GM12874 (cell line): ENCODE measurements at regions not wholly inside any gene's neighbourhood (a gene's known extent, or its start where the extent isn't known, plus 50 kb on each side); places are given as distances from the start of the nearest gene placed in this dataset.

Experiments used
- TF ChIP-seq, protein P1 (sequence below): IDR thresholded peaks from 2 replicates; pipeline ENCODE4 v1.5.1; 2011; ENCODE audit warnings: low read depth, mild to moderate bottlenecking, control low read depth, low read length, moderate library complexity; ENCODE audit not compliant: insufficient read depth

DNA sequence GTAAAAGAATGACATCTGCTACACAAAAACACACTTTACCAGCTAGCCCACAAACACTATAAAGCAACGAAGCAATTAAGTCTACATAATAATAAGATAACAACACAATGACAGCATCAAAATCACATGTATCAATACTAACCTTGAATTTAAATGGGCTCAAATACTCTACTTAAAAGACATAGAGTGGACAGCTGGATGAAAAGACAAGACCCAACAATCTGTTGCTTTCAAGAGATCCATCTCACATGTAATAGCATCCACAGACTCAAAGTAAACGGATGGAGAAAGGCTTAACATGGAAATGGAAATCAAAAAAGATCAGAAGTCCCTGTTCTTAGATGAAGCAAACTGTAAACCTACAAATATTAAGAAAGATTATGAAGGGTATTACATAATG is 2175.9 kb downstream of the PCDH9 start:
- TF ChIP-seq, protein P1, sequence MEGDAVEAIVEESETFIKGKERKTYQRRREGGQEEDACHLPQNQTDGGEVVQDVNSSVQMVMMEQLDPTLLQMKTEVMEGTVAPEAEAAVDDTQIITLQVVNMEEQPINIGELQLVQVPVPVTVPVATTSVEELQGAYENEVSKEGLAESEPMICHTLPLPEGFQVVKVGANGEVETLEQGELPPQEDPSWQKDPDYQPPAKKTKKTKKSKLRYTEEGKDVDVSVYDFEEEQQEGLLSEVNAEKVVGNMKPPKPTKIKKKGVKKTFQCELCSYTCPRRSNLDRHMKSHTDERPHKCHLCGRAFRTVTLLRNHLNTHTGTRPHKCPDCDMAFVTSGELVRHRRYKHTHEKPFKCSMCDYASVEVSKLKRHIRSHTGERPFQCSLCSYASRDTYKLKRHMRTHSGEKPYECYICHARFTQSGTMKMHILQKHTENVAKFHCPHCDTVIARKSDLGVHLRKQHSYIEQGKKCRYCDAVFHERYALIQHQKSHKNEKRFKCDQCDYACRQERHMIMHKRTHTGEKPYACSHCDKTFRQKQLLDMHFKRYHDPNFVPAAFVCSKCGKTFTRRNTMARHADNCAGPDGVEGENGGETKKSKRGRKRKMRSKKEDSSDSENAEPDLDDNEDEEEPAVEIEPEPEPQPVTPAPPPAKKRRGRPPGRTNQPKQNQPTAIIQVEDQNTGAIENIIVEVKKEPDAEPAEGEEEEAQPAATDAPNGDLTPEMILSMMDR: no peak

DNA sequence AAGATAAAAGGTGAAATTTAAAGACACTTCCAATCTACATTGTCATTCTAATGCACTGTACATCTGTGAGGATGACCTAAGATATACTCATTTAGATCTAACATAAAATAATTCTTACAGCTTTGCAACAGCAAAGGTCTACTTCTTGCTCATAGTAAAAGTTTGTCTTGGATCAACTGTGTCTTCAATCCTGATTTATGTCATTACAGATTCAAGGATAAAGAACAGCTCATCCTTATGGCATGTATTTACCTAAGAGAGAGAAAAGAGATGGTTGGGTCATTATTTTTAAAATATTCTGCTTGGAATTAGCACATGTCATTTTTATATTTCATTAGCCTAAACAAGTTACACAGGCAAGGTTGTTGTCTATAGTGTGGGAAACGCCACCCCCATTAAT is 2193.1 kb downstream of the PCDH9 start:
- TF ChIP-seq, protein P1: no peak

DNA sequence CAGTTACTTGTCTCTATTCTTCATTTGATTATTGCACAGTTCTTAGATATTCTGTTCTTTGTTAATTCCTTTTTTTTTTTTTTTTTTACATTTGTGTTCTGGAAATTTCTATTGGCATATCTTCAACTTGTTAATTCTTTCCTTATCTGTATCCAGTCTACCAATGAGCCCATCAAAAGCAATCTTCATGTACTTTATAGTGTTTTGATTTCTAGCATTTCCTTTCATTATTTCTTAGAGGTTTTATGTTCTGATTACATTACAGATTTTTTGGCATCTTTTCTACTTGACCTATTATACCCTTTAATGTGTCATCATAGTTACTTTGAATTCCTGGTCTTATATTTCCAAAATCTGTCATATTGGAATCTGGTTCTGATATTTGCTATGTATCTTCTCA is 2194.8 kb downstream of the PCDH9 start:
- TF ChIP-seq, protein P1: no peak

DNA sequence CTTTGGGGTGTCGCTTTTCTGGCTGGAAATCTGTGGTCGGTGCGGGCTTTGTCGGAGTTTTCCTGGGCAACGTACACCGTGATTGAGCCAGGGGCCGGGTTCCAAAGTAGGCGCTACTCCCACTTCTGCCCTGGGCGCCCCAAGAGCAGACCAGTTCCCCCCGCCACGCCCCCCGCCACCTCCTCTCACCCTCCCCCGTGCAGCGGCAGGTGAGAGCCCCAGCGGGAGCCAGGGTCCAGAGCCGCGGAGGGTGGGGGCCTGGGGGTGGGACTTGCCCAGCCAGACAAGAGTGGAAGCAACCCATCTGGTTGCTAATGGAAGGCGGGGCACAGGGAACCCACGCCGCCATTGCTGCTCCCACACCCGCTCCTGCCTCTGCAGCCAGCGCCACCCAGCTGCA is 2195.9 kb downstream of the PCDH9 start:
- TF ChIP-seq, protein P1: no peak

DNA sequence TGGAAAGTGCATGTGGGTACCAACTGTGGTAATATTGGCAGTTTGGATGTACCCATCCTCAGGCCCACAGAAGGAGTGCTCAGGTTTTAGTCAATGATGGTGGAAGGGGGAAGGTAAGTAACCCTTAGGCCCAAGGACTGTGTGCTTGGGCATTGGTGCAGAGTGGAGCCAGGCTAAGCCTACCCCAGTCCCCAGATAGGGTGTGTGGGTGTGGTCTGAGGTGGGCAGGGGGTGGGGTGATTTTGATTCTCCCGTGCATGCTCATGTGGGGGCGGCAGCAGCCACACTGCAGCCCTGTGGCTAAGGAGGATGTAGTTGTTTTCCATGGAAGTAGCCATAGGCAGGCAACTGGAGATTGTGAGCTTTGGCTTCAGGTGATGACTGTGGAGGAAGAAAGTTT is 2197.3 kb downstream of the PCDH9 start:
- TF ChIP-seq, protein P1: no peak

DNA sequence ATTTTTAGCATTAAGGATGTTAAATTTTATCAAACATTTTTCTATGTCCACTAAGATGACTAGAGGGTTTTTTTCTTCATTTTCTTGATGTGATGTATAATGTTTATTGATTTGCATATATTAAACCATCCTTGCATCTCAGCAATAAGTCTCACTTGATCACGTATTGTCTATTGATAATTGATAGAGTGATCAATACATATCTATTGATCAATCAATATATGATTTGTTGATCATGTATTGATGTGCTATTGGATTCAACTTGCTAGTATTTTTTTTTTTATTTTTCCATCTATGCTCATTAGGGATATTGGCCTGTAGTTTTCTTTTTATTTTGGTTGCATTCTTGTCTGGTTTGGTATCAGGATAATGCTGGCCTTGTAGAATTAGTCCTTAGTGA is 2202.0 kb downstream of the PCDH9 start:
- TF ChIP-seq, protein P1: no peak

DNA sequence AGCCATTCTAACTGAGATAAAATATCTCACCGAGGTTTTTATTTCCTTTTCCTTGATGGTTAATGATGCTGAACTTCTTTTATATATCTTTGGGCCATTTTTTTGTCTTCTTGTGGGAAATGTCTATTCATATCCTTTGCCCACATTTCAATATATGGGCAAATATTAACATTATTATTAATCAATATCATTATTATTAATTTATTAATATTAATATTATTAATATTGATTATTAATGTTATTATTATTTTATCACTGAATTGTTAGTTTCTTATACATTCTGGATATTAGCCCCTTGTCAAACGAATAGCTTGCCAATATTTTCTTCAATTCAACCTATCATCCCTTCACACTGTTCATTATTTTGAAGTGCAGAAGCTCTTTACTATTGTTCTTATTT is 2203.6 kb downstream of the PCDH9 start:
- TF ChIP-seq, protein P1: no peak

DNA sequence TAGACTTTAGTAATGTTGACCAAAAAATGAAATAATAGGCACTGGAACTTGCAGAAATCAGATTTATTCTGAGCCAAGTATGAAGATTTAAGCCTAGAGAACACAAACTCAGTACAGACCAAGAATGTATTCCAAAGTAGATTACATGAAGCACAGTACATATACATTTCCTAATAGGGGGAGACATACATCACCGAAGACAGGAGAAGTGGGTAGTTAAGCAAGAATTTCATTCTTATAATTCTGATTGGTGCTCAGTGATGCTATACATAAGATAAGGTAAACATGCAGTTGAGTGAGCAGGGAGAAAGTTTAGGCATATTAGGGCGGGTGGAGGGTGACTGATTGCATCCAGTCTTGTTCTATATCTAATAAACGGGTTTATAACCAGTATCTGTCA is 2218.8 kb downstream of the PCDH9 start:
- TF ChIP-seq, protein P1: no peak
